ENCODE measurements at regions not wholly inside any gene's neighbourhood (a gene's known extent, or its start where the extent isn't known, plus 50 kb on each side); places are given as distances from the start of the nearest gene placed in this dataset.
A peak's percentile ranks its signal among the peaks of the same experiment; 100 is the strongest.

DNA sequence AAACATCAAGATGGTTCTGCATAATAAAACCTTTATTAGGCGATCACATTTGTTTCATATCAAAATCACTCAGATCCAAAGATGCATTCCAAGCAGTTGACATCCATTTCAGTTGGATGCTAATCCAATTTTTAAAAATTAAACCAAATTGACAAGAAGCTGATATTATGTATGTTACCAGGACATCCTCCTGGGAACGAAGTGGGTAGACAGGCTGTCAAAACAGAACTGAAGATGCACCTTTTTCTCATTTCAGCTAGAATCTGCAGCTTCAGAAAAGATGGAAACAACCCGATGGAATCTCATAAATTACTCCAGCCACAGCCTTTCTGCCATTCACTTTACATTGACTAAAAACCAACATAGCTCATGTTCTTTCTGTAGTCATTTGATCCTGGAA lies 268.4 kb downstream of the PLPP3 start:
- no peak for DNase-seq

DNA sequence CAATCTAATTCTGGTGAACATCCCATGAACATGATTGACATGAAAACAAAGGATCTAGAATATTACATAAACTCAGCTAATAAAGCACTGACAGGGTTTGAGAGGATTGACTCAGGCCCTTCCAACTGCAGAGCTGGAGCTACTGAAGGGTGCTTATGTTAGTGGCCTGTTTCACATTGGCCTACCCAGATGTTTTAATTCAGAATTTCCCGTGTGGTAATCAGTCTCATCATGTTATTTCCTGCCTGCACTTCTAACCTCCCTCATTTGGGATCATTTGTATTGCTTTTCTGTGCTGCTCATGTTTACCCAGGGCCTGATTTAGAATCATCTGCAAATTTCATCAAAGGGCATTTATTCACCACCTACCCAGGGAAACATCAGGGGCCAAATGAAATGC lies 270.3 kb downstream of the PLPP3 start:
- no peak for DNase-seq

DNA sequence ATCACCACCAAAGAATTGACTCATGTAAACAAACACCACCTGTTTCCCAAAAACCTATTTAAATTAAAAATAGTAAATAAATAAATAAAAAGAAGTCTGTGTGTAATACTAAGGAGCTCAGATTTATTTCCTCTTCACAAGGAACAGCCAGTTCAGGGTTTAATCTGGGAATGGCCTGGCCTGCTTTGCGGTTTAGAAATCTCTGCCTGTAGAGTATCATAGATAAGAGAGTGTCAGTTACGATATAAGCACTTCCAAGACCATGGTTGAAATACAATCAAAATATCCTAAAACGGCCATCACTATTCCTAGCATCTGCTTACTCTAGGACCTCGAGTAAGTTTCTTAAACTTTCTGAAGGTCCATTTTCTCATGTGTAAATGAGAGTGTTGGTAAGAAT lies 274.4 kb downstream of the PLPP3 start:
- no peak for DNase-seq

DNA sequence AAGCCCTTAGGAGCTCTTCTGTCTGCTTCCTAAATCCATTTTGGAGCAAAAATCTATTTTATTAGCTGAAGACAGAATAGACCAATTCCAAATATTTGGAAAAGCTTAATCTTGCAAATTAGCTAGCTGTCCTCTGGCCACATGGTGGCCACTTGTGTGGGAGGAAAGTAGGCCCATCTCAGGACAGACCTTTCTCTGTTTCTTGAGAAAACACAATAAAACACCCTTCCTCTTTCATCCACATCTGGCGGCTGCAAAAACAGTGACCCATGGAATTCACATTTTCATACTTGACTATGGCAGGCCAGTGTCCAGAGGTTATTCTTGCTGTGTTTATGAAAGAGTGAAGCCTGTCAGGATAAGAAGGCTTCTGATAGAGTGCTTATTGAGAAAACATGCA lies 275.6 kb downstream of the PLPP3 start:
- no peak for DNase-seq

DNA sequence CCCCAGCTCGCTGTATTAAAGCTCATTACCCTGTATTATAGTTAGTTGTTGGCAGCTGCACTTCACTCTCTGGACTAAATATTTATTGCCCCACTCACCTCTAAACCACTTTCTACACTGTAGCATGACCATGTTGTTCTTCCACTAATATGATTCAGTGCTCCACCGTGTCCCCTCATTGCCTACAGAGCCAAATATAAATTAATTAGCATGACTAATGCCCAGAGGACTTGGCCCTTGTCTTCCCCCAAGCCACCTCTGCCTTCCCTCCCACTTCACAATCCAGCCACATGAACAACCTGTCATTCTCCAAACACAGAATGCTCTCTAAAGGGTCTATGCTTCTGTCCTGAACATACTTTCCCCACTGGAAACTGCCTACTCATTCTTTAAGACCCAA lies 276.5 kb downstream of the PLPP3 start:
- DNase-seq: no peak

DNA sequence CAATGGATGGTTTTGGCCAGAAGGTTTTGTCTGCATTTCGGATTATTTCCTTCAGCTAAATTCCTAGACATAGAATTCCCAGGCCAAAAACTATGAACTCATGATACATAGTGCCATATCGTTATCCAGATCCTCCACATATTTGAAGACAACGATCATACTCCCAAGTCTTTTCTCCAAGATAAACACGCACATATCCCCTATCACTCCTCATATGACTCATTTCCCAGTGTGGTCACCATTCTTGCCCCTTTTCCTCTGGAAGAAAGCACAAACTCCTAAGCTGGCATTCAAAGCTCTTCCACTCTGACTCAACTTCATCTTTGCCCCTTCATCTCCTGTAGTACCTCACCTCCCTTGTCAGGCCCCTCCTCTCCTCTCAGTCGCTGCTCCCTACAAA lies 277.6 kb downstream of the PLPP3 start:
- DNase-seq: no peak

DNA sequence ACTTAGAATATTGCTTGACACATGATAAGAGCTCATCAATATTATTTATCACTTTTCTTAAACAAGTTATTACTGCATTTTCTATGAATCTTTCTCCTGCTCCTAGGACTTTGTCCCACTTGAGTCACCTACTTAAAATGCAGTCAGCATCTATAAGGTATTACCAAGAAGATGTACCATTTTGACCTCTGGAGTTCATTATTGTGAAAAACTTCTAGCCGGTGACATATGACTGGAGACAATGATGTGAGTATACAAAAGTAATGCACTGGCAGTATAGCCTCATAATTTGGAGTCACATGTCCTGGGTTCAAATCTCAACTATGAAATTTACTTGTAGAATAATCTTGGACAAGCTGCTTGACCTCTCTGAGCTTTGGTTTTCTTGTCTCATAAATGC lies 278.5 kb downstream of the PLPP3 start:
- no peak for DNase-seq

DNA sequence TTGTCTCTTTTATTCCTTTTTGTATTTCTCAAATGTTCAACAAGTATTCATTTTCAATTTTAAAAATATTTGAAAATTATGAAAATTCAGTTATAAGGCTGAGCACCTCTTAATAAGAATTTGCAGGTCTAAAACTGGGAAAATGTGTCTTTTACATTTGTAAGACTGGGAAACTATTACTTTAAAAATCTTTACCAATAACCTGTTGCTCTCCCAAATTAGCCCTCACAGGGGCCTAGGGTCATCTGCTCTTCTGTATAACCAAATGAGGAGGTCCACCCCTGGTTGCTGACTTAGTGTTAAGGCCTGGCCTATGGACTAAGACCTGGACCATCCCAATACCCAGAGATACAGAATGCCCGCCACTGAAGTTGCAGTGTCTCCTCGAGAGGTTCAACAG lies 280.5 kb downstream of the PLPP3 start:
- DNase-seq: no peak

DNA sequence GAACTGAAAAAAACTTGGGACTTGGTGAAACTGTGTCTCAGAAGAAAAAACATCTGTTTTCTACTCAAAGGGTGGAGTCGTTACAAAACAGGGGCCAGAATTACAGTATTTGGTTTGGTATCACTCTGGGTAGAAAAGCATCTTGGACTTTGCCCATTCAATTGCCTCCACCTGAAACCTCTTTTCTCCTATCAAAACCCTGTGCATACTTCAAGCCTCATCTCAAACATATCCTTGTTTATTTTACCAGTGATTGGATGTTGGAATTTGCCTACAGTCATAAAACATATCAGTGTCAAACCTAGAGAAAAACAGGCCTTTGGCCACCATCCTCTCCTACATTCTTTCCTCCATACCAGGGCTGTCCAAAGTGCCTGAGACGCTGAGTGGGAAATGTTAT lies 281.5 kb downstream of the PLPP3 start:
- no peak for DNase-seq

DNA sequence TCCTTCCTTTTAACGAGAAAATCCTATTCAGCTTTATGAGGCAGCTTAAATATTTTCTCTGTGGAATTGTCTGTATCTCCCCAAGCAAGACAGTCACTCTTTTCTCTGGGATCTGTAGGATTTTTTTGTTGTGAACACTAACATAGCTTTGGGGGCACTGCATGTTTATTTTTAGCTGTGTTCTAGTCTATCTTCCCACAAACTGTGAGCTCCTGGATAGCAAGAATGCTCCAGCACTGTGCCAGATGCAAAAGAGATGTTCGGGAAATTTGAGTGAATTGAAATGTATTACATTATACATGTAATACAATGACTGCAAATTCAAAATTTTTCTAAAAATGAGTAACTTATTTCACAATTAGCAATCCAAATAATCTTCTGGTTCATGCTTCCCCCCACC lies 282.2 kb downstream of the PLPP3 start:
- DNase-seq: no peak

DNA sequence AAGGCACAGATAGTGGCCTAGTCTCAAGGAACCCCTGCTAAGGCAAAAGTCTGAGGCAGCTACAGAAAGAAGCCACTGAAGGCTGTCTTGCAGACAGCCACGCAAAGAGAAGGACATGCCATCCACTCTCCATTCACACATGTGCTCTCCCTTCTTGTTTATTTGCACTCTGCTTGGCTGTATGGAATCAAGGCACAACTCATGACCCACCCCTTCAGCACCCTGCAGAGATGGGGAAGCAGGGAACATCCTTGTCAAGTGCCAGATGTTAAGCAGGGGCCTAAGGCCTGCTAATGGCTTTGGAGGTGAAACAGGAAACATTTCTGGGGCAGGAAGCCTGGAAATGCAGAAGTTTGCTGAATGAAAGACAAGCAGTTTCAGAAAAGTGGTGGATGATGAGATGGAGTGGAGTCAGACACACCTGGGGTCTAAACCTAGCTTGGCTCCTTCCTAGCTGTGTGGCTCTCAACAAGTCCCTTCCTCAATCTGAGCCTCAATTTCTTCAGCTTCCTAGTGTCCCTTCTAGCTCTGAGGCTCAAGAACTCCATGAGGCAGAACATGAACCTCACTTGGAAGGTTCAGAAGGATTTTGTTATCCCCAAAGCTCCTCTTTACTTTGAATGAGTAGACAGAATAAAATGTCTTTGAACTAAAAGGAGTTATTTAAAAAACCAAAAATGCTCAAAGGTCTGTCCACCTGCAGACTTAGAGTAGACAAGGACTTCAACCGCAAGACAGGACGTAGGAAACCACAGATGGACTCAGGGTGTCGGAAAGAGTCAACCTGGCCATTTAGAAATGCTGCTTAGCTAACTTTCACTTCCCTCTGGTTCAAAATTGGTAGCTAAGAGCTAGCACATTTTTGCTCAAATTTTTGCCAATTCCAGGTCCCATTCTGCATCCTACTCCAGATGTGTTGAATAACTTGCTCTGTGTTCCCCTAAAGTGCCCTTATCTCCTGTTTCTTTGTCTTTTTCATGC lies 283.1 kb downstream of the PLPP3 start:
- no peak for DNase-seq

DNA sequence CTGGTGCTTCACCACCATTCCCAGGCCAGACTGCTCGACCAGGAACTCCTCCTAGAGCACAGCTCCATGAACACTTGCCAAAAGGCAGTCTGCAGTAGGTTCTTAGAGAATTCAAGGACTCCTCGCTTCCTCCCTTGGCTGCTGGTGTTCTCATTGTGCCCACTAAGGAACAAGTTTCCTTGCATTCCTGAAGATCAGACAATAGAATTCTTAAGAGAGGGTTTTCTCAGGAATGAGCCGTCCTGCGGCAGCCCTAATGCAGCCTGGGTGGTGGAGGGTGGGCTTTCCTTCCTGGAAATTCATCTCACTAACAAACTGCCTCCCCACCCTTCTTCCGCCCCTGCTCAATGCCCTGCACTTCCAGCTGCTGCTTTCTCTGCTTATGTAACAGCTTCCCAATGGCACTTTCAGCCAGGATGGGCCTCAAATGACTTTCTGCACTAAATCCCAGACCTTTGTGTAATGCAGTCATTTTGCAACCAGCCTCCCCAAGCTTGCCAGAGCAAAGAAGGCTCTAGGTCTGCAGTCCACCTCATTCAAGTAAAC lies 287.9 kb downstream of the PLPP3 start:
- DNase-seq: no peak

DNA sequence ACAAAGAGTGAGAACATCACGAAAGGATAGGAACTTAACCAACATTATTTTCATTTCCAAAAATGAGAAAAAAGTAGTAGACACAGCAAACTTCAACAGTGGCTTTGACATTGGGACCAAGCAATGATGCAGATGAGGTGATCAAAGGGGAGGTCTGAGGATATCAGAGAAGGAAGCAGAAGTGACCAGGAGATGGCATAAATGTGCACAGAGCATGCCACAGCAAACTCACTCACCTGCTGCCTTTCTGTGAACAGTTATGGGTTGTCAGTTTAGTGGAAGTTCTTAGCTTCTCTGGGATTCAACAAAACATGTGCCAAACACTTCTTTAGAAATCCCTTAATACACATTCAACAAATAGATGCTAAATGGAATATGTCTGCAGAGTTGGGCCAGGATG lies 290.1 kb downstream of the PLPP3 start:
- no peak for DNase-seq

DNA sequence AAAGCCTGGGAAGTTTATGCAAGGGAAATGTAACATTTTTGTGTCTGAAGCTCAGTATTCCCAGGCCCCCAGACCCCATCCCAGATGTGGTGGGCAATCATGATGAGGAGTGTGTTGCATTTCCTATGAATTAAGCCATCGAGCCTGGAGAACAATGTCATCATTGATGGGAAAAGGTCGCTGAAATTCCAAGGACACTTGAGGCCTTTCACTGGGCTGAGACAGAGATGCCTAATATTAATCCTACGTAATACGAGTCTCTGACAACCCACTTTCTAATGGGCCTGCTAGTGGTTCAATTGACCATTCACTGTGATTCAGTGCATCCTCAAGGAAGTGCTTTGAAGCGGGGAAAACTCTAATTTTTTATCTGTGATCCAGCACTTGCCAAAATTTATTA lies 291.6 kb downstream of the PLPP3 start:
- no peak for DNase-seq

DNA sequence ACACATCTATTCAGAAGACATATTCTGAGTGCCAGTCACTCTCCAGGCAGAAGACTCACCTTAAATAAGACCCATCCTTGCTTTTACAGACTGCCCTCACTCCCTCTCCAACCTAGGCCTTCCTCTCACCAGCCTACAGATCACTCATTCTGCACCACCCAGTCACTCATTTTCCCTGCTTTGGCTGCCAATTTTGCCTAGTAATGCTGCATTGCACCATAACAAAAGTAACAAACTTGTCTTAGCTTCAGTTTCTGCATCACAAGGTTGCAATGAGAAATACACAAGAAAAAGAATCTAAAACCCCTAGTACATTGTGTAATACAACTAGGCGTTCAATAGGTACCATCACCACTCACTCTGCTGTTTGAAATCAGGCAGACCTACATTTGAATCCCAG lies 292.4 kb downstream of the PLPP3 start:
- no peak for DNase-seq

DNA sequence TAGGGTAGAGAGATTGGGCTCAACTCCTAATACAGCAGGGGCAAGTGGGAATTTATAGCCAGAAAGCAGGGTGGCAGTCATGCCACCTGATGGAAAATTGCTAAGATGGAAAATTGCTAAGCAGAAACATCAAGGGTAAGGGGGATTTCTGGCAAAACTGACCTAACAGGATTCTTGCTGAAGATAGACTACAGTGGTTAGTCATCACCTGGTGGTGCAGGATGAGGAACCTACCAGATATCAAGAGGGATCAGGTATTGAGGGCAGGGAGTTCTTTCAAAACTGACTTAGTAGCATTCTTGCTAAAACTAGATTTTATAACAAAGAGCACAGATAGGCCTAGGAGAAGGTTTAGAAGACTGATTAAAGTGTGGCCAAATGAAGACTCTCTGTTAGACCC lies 292.9 kb downstream of the PLPP3 start:
- DNase-seq: no peak

DNA sequence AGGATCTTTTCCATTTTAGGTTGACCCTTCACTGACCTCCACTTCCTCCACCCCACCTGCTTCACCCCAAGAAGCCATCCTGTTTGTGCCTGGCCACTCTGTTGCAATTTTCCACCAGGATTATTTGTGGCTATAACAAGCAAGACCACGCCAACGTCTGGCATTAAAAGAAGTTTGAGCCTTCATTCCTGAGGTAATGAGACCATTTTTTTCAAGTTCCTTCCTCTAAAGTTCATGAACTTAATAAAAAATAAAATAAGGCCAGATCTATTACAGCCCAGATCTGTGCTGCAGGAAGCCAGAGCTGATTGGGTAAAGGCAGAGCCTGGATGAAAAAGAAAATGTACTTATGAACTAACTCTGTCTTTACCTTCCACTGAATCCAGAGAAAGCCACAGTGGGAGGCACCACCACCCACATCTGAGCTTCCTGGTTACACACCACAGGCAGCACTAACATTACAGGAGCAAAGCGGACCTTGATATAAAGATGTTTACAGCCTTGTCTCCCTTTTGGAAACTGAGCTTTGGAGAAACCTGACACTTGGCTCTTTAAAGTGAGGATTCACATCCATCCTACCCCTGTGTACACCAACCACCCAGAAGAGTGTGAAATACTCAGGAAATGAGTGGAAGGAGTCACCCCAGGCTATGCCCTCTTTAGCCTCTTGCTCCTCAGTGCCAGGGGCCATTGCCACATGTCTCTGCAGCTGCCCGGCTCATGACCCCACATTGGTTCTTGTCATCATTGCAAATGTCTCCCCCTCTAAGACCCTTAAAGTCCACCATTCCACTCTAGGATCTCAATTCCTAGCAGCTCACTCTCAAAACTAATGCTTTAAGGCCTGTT lies 293.6 kb downstream of the PLPP3 start:
- no peak for DNase-seq

DNA sequence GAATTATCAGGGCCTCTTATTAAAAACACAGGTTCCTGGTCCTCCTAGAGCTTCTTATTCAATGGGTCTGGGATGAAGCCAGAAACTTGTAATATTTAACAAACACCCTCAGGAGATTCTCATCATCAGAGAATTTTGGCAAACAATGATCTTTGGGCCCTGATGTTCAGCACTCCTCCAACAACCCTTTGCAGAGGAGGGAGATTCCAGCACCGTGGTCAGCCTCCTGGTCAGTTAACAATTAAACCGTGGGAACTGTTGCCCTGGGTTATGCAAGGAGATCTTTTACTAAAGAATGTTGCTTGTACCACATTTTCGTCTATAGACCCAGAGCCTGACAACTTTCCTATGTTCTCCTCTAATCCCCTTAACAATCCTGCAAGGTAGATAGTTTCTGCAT lies 294.4 kb downstream of the PLPP3 start:
- peak; percentile 47 for DNase-seq

DNA sequence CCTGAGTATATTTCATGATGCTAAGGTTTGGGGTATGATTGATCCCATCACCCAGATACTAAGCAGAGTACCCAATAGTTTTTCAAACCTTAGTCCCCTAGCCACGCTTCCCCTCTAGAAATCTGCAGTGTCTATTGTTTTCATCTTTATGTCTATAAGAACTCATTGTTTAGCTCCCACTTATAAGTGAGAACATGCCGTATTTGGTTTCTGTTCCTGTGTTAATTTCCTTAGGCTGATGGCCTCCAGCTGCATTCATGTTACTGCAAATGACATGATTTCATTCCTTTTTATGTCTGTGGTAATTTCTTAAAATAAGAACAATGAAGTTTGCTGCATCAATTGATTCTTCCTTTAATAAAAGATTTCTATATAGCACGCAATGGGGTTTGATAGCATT lies 301.3 kb downstream of the PLPP3 start:
- no peak for DNase-seq

DNA sequence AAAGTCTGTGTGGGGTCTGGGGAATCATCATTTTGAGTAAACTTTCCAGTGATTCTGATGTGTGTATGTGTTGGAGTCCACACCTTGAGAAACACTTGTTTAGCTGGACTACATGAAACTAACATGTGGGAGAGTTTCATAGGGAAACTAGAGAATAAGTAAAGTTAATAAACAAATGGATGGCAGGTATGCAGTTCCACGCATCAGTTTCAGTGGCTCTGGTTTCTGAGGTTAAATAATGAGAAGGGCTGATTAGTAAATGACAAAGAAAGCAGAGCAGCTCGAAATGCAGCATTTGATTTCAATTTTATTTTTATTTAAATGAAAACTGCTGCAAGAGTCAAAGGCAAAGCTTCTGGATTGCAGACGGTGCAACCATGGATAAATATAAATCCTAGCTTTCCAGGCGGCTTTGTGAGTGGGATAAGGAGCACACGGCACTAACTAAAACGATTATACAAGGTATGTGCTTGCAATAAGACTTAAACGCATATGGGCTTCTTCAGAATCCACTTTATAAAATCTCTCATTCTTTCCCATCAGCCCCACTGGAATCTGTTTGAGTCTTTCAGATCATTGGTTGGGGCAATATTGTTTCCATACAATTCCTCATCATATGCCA lies 310.7 kb downstream of the PLPP3 start:
- DNase-seq: no peak

DNA sequence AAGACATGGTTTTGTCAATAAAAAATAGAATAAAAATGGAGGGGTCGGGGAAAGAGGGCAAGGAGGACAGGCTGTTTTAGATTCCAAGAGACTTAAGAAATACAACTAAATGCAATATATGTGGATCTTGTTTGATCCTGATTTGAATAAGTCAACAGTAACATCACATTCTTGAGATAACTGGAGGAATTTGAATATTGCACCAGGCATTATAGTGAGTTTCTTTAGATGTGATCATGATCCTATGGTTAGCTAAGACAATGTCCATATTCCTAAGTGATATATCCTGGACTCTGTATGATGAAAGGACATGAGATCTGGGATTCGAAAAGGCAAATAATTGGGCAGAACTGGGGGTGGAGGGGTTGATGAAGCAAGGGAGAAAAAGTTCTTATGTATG lies 311.8 kb downstream of the PLPP3 start:
- no peak for DNase-seq

DNA sequence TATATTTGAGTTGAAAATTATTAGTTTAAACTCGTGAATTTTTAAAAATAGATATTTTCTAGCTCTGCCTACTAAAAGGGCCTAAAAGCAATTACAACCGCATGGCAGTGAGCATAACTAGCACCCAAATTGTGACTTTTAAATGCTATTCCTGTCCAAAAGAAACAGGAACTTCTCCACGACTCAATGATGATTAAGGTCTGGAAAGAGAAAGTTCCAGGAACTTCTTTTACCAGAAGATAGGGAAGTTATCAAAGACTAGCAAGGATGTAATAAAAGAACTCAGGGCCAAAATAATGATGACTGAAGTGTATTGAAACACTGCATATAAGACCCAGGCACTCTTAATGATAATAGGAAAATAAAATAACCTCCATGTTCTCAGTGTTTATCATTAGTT lies 313.0 kb downstream of the PLPP3 start:
- DNase-seq: no peak

DNA sequence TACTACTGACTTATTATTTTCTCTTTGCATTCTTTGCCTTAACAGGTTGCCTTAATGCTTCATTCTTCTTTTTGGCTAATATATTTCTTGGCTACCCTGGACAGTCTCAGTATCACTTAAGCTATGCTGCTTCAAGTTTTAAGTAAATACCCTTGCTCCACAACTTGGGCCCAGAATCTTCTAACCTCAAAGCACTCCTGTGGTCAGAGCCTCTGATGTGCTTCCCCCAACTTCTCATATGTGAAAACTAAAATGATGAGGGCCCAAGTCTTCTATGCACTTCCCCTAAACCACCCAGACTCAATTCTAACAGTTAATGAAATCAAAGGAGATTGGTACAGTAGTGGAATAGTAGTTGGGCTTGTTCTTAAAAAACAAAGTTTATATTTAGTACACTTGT lies 314.1 kb downstream of the PLPP3 start:
- no peak for DNase-seq
